HG03103 (cell line): ENCODE measurements at regions not wholly inside any gene's neighbourhood (a gene's known extent, or its start where the extent isn't known, plus 50 kb on each side); places are given as distances from the start of the nearest gene placed in this dataset.

Source experiments
- ATAC-seq: cut with Tn5 transposase; IDR thresholded peaks from one replicate; pipeline ENCODE4 v1.9.1; 2021; ENCODE audit warnings: low read depth; ENCODE audit not compliant: unreplicated experiment

DNA sequence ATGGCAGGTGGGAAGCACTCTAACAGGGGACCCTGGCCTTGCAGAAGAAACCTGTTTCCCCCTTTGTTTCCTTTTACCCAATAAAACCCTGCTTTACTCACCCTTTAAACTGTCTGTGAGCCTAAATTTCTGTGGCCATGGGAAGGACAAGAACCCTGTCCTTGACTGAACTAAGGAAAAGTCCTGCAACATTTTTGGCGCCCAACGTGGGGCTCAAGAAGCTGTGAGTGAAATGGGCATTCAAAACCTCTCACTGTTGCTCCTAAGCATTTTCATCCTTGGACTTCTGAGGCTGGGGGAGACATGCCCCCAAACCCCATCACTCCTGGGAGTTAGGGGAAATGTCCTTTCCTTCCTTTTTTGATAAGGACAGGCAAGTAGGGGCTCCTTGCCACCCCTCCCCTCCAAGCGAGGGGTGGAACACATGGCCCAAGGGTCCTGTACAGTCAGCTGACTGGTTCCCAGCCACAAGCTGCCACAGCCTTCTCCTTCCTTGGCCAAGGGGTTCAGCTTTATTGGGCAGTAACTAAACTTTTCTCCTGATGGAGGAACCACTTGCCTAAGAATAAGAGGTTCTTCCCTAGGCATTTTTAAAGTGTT, 381.6 kb downstream of the KLF5 start:
- no peak for ATAC-seq

DNA sequence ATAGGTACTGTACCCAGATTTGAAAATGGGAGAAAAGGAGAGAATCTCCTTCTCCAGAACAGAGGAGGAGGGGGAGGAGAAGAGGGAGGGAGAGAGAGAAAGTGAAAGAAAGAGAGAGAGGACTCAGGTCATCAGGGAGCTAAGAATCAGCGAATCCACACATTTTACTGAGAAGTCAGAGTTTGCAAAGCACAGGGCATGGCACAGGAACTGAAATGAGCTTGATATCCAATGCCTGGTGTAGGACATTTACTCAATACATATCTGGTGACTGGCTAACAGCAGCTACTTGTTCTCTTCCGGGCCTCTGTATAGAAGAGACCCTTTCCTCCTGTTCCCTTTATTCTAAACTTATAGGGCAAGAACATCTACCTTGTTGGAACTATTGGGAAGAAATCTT, 375.1 kb downstream of the KLF5 start:
- no peak for ATAC-seq

DNA sequence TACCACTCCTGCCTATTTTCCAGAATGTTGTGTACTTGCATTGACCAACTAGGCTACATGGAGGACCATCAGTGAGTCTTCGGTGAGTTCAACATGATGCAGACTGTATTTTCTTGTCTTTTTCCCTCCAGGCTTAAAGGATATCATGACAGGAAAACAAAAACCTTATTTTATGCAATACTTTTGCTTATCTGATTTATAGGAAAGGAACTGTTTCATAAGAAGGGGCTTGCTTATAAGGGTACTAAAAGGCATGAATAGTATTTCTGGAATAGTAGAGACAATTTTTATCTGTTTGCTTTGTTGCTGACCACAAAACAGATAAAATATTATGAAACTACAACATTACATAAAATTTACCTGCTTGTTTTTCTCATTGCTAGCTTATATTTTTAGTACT, 374.7 kb downstream of the KLF5 start:
- no peak for ATAC-seq

DNA sequence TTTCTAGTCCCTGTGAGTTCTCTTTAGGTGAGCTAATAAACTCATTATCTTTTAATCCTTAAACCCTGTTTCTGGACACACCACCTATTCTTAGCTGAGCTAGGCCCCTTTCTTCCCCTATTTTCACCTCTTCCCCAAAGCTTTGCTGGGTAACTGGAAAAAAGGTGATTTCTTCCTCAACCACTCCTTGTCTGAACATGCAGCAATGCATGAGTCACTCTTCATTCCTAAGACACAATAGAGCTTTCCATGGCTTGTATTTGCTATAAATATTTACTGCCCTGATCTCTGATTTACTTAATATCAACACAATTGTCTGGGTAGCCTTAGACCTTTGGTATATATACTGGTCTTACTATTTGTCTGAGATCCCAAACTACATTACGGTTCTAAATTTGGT, 370.9 kb downstream of the KLF5 start:
- no peak for ATAC-seq

DNA sequence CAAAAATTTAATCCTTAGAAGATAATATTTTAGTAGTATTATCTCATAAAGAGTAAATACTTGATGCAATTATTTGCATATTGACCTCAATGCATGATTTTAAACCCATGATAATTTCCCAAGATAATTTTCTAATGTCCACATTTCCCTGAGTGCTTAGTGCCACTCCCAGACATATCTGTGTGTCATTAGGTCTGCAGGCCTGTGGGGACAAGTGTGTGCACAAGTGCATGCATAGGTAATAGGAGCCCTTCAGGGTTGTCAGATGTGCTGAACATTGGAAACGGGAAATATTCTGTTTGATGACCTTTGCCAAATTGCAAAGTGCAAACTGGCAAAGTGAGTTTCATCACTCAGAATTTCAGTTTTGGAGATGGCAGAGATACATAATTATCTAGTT, 369.9 kb downstream of the KLF5 start:
- ATAC-seq = no peak

DNA sequence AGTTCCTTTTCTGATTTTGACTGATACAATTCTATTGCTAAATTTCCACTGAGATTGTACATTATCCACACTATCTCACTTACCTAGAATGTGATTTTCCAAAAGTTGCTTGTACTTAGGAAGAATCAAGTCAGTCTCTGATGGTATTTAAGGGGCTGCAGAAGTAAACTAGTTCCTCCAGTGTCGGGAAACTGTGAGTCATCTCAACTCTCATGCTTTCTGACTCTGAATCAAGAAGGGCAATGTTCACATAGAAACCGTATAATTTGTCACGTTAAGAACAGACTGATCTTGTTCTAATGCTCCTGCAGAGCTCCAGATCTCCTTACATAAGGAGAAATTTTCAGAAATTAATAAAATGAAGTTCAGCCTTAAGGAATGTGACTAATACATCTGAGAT, 369.3 kb downstream of the KLF5 start:
- ATAC-seq = no peak

DNA sequence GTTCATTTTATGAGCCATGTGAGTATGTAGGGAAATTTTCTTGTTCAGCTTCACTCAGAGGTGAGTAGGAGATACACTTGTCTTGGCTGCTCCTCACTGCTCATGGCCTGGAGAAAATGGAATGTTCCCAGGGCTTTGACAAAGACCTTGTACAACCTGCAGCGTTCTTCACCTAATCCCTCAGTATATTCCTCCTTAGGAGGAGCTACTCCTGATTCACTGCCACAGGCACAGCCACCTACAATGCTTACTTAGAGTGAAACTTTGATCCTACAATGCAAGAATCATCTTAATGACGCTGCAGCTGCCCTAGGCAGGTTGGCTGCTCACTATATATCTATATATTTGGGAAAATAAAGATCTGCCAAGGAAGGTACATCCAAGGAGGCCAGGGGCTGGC, 364.2 kb downstream of the KLF5 start:
- no peak for ATAC-seq

DNA sequence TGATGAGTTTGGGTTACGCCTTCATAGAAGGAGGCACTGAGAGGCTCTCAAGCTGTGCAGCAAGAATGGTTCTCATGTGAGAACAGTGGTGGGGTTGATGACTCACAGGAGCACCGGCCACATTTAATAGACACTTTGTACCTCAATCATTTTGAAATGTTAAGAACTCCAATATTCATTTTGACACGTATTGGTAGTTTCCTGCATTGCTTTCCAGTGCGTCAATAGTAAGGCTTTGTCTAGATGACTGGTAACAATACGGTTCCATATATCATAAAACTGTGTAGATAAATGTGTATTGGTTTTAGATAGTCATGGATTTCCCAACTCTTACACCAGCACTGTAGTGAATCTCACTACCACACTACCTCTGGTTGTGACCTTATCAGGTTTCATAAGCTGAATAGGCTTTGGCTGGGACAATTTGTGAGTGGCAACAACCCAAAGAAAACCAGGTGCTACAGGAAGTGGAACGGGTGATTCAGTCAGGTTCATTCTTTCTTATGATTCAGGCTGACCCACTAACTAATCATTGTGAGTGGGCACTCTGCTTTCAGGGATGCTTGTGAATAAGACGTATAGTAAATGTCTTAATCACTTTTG, 362.6 kb downstream of the KLF5 start:
- no peak for ATAC-seq

DNA sequence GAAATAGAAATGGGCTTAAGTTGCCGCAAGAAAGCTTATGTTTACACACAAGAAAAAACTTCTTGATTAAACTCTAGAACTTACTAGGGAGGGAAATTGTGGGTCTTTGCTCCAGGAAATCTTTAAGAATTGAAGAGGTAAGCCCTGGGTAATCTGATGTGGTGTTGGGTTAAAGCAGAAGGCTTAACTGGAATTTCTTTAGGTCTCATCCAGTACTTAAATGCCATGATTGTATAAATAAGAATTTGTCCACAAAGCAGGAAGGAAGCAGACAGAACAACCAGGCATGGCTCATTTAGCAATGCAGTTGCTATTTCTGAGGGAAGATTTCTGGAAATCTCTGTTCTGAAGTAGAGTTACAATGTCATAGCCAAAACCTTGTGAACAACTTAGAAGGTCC, 360.4 kb downstream of the KLF5 start:
- no peak for ATAC-seq

DNA sequence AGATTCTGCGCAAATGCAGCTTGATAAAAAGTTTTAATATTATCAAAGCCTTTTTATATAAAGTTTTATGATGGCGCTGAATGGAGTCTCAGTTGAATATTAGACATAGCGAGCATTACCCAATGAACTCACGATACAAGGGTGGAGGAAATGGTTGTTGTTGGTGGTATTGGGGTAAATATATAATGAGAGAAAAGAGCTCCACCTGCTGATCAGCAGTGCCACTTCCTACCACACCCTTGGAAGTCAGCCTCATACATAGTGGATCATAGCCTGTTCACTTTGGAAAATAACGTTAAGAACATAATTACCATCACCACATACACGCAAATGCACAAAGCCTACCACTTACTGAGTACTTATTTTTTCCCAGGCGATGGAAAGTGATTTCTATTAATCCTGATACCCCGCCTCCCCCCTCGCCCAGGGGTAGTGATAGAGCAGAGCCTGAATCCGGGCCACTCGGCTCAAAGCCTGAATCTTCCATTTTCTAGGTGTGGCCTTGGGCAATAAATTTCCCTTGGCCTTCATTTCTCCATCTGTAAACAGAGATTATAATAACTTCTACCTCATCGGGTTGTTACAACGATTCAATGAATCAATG, 358.3 kb downstream of the KLF5 start:
- ATAC-seq = no peak

DNA sequence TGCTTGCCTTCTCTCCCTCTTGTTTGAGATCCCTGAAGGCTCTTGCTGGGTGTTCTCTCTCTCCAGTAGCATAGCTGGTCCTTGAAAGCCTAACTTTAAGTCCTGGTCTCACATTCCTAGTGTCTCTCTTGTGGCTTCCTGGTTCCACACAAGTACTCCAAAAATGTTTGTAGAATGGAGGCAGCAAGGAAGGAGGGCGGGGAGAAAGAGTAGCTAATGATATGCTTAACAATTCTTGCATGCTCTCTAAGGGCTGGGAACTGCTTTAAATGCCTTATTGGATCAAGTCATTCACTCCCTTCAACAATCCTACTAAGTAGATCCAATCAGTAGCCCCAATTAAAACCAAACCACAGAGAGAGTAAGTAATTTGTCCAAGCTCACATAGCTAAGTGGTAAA, 357.3 kb downstream of the KLF5 start:
- no peak for ATAC-seq

DNA sequence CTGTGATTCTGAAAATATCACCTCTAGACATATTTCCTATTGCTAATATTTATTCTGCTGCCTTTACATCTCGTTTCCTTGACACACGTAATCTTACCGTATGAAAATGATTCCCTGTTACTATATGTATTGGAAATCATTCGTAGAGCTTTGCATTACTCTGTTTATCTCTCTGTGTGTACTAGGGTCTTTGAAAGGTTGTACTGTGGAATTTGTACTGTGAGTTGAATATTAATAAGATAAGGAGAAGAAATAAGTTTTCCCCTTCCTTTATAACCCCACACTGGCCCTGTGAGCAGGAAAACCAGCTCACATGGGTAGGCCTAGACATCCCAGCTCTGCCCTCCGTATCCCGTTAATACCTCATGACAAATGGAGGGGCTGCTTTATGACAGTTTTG, 354.9 kb downstream of the KLF5 start:
- ATAC-seq = no peak

DNA sequence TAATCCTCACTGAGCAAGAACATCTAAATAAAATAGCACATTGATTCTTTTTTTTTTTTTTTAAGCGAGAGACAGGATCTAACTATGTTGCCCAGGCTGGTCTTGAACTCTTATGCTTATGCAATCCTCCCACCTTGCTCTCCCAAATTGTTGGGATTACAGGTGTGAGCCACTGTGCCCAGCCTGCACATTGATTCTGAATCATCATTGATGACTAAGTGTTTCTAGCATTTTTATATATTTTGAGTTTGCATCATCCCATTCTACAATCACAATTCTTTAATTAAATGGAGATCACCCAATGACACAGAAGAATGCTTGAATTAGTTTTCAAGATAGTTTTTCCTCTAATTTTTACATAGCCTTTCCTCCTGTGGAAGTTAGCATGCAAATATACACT, 354.1 kb downstream of the KLF5 start:
- ATAC-seq = no peak

DNA sequence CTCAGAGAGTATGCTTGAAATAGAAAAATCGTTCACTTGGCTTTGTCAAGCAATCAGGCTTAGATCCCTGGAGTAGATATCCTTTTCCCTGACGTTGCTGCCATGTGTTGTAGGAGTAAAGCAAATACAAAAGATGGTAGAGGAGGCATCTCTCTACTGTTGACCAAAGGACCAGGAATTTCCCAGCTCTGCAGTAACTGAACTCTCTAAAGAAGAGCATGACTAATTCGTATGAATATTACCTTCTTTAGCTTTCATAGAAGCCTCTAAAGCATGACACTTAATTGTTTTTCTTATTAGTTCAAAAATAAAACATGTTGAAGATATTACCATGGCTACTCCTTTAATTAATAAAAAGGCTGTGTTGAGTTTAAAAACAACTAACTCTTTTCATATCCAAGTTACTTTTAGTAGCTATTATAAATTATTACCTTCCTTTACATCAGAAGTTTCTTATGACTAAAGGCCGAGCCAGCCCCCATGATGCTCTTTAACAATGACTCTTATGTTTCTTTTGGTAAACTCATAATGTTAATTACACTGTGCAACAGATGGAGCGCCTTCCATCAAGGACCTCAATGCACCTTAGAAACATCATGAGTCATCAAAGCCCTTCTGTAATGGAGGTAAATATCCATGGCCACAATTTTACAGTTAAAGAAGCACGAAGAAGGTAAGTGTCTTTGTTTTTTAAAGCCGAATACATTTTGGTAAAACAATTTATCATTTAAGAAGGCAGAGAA, 352.4 kb downstream of the KLF5 start:
- ATAC-seq = no peak

DNA sequence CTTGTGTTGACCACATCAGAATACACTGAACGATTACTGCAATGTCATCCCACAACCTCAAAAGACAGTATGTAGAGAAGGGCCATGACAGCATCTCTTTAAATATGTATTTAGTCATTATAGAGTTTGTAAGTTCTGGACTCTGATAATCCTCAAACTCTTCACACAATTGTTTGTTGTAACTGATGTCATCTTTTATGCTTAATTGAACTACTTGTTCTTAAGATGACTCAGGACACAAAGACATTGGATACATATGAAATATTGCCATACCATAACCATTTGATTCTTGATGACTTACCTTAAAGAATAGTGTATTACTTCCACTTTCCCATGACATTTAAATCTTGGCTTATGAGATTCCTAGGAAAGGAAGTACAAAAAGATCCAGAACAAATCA, 347.6 kb downstream of the KLF5 start:
- no peak for ATAC-seq

DNA sequence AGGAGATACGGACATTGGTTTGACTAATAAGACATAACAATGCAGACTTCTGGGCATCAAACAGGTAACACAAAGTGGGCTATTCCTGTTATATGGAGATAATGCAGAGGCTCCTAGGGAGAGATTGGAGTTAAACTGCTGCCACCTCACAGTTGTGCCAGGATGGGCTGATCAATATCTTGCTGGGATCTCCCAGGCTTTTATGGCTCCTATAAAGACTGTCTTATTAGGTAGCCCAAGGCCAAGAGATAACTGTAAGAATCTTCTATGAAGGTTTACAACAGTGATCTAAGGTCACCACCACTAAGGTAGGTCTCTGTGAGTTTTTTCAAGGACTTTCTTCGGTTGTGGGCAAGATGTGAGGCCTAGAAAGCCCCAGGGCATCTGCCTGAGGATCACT, 345.8 kb downstream of the KLF5 start:
- ATAC-seq = no peak

DNA sequence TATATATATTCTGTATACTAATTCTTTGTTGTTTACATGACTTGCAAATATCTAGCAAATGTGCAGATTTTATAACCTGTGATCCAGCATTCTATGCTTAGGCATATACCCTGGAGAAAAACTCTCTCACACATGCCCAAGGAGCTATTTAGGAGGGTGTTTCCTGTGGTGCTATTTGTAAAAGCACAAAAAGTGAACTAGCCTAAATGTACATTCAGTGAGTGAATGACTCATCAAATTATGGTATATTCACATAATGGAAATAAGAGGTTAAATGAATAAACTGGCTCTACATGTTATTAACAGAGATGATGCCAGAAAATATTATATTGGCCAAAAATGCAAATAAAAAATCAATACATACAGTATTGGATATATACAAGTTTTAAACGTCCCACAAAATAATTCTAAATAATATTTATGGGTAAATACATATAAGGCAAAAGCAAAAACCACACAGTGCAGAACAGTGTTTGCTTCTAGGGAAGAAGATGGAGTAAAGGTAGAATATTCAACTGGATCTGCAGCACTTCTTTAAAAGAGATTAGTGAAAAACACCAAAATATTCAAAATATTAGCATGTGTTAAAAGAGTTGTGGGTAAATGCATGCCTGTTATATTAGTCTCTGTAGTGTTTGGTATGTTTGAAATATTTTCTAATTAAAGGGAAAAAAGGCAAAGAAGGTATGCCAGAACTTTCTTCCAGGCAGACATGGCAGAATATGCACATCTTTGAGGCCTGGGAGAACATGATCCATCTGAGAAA, 344.7 kb downstream of the KLF5 start:
- no peak for ATAC-seq

DNA sequence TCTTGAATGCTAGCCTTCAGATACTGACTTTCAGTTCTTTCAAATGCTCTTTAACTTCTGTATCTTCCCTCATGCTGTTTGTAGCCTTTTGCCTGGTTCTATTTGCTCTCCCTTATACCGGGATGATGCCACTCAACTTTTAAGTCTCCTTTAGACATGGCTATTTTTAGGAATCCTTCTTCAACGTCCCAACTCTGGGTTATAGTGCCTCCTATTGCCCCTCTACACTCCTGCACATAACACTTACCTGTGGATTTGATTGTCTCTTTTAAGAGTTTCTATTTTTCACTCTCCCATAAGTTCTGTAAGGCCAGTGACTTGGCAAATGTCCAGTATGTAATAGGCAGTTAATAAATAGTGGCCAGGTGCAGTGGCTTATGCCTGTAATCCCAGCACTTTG, 343.0 kb downstream of the KLF5 start:
- no peak for ATAC-seq

DNA sequence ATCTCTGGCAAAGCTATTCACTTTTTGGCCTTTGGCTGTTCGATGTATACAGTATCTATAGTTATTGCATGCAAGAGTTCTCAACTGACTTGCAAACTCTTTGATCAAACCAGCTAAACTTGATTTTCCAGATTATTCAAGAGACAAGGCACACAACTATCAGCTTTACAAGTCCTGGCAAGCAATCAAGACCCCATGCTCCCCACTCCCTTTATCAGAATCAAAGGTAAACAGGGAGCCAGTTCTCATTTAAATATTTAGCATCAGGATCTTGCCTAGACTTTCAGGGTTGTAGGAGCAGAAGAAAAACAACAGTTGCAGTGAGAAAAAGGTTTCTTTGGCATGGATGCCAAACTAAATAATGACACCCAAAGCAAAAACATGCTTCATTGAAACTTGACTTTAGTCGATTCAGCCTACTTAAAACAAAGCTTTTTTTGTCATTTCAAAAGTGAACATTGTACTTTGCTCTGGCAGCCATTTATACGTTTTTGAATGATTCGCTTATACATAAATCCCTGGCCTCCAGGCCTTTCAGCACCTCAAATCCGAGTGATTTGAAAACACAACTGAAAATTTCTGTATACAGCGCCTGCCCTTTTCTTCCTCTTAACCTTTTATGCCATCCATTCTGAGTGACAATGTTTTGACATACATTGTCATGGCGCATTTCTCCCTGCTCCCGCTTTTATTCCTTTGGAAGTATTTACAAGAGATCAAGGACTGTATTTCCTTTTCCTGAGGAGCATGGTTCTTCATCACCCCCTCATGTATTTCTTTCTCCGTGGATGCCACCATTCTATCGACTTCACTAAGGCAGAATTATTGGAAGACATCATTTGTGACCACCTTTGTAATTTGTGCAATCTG, 340.8 kb downstream of the KLF5 start:
- no peak for ATAC-seq
